Smooth muscle cell (in vitro differentiated cells): ENCODE measurements at regions not wholly inside any gene's neighbourhood (a gene's known extent, or its start where the extent isn't known, plus 50 kb on each side); places are given as distances from the start of the nearest gene placed in this dataset.

ENCODE experiments used
- DNase-seq: peaks from one replicate; lab custom pipeline; 2025; ENCODE audit not compliant: unreplicated experiment; lab: John Stamatoyannopoulos, UW
- H2AFZ ChIP-seq: fragments of 200-600 bp; sonication (generic); 2 replicates; pipeline ENCODE4 v1.6.0; 2016; ENCODE audit warnings: antibody characterized with exemption, low read depth, mild to moderate bottlenecking
- H3F3A ChIP-seq: fragments of 200-600 bp; sonication (generic); 2 replicates; pipeline ENCODE4 v1.6.0; 2017; ENCODE audit warnings: antibody characterized with exemption, low read depth
- H3K27ac ChIP-seq: fragments of 200-600 bp; sonication (generic); 2 replicates; pipeline ENCODE4 v1.5.1; 2016; ENCODE audit warnings: low read depth, mild to moderate bottlenecking
- H3K27me3 ChIP-seq: fragments of 200-600 bp; sonication (generic); 2 replicates; pipeline ENCODE4 v1.6.1; 2016; ENCODE audit warnings: low read depth, mild to moderate bottlenecking
- H3K36me3 ChIP-seq: fragments of 200-600 bp; sonication (generic); 2 replicates; pipeline ENCODE4 v1.5.1; 2016; ENCODE audit warnings: low read depth
- H3K4me1 ChIP-seq: fragments of 200-600 bp; sonication (generic); 2 replicates; pipeline ENCODE4 v1.5.1; 2016; ENCODE audit warnings: low read depth
- H3K4me2 ChIP-seq: fragments of 200-600 bp; sonication (generic); 2 replicates; pipeline ENCODE4 v1.6.0; 2016; ENCODE audit warnings: mild to moderate bottlenecking
- H3K4me3 ChIP-seq: fragments of 200-600 bp; sonication (generic); 2 replicates; pipeline ENCODE4 v1.5.1; 2016; ENCODE audit warnings: mild to moderate bottlenecking
- H3K79me2 ChIP-seq: fragments of 200-600 bp; sonication (generic); 2 replicates; pipeline ENCODE4 v1.6.0; 2016; ENCODE audit warnings: low read depth, mild to moderate bottlenecking
- H3K9ac ChIP-seq: fragments of 200-600 bp; sonication (generic); 2 replicates; pipeline ENCODE4 v1.6.0; 2016; ENCODE audit warnings: low read depth
- H3K9me3 ChIP-seq: fragments of 200-600 bp; sonication (generic); replicated peaks from 2 replicates; pipeline ENCODE4 v1.5.1; 2016; ENCODE audit warnings: low read depth
- H4K20me1 ChIP-seq: fragments of 200-600 bp; sonication (generic); 2 replicates; pipeline ENCODE4 v1.6.0; 2016; ENCODE audit warnings: low read depth
- CTCF ChIP-seq: fragments of 200-600 bp; sonication (generic); IDR thresholded peaks from 2 replicates; pipeline ENCODE4 v1.5.1; 2017; ENCODE audit warnings: borderline replicate concordance, mild to moderate bottlenecking, antibody characterized with exemption; ENCODE audit not compliant: insufficient read depth, poor library complexity, severe bottlenecking
- WGBS: methylation state at CpG from one replicate; pipeline ENCODE4 v1.1.7; 2016; ENCODE audit warnings: low lambda C conversion rate; 5-methylcytosine and 5-hydroxymethylcytosine counted together

DNA sequence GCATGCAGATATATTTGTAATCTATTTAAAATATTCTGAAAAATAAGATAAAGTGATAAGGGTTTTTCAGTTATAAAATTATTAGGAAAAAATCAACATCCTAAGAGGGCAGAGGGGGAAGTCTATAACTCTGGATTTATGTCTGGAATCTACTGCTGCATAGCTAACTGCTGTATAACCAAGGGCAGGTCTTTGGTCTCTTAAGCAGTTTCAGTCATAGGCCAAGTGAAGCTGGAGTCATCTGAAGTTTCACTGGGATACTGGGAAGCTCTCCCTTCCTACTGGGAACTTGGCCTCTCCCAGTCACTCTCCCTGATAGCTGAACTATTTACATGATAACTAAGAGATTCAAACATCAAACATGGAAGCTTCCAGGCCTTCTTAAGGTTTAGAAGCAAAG lies 1409.9 kb upstream of the PCDH7 start:
- Histone ChIP-seq H4K20me1 (no peaks in the 10 kb centered on the region), H3K9me3 (no peaks in the 10 kb centered on the region), H3K27ac (no peak overlapping the region), H3F3A (no peaks in the 10 kb centered on the region), H3K79me2 (no peaks in the 10 kb centered on the region), H2AFZ (peak overlapping the region; percentile 57), H3K4me1 (no peaks in the 10 kb centered on the region), H3K36me3 (no peaks in the 10 kb centered on the region), H3K4me2 (no peak overlapping the region), H3K27me3 (no peaks in the 10 kb centered on the region), H3K9ac (no peak overlapping the region), H3K4me3 (no peak overlapping the region)
- DNase-seq, result no peak
- no peak for TF ChIP-seq CTCF

DNA sequence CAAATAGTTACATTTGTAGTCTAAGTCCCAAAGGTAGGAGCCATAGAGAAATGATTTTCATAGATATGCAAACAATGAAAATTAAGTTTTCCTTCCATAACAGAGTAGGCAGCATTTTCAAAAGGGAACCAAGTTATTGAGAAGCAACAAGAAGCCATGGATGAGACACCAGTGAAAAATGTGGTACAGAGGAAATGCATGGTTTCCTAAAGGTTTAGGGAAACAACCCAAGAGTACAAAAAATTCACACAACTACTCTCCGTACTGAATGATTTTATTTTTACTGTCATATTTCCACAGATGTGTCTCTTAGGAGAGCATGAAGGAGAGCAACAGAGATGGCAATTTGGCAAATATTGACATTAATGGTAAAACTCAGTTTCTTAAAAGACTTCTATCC lies 1408.9 kb upstream of the PCDH7 start:
- TF ChIP-seq CTCF, result no peak
- H3F3A ChIP-seq, result no peaks in the 10 kb centered on the region
- H3K4me1 ChIP-seq, result no peaks in the 10 kb centered on the region
- no peaks in the 10 kb centered on the region for H4K20me1 ChIP-seq
- H3K27me3 ChIP-seq, result no peaks in the 10 kb centered on the region
- 69% methylated on average over 1 of the region's 1 CpG for WGBS
- peak overlapping the region; percentile 32 for H2AFZ ChIP-seq
- H3K36me3 ChIP-seq, result no peaks in the 10 kb centered on the region
- no peaks in the 10 kb centered on the region for H3K79me2 ChIP-seq
- H3K9me3 ChIP-seq, result no peaks in the 10 kb centered on the region
- no peak overlapping the region for H3K4me2 ChIP-seq
- no peak overlapping the region for H3K27ac ChIP-seq
- H3K4me3 ChIP-seq, result no peak overlapping the region
- H3K9ac ChIP-seq, result no peak overlapping the region
- DNase-seq, result no peak

GRCh38 chr4:29319663-29320340 lies 1400.4 kb upstream of the PCDH7 start:
- no peak overlapping the region for H3K9ac ChIP-seq
- H3K79me2 ChIP-seq, result no peaks in the 10 kb centered on the region
- H3F3A ChIP-seq, result no peaks in the 10 kb centered on the region
- whole genome bisulfite sequencing, result 45% methylated on average over 2 of the region's 2 CpGs
- no peaks in the 10 kb centered on the region for H3K36me3 ChIP-seq
- no peak overlapping the region for H3K4me3 ChIP-seq
- no peaks in the 10 kb centered on the region for H3K4me1 ChIP-seq
- no peaks in the 10 kb centered on the region for H3K9me3 ChIP-seq
- TF ChIP-seq CTCF, result no peak
- no peak overlapping the region for H3K27ac ChIP-seq
- no peaks in the 10 kb centered on the region for H4K20me1 ChIP-seq
- no peak for DNase-seq
- H3K4me2 ChIP-seq, result no peak overlapping the region
- no peaks in the 10 kb centered on the region for H3K27me3 ChIP-seq
- H2AFZ ChIP-seq, result no peak overlapping the region

DNA sequence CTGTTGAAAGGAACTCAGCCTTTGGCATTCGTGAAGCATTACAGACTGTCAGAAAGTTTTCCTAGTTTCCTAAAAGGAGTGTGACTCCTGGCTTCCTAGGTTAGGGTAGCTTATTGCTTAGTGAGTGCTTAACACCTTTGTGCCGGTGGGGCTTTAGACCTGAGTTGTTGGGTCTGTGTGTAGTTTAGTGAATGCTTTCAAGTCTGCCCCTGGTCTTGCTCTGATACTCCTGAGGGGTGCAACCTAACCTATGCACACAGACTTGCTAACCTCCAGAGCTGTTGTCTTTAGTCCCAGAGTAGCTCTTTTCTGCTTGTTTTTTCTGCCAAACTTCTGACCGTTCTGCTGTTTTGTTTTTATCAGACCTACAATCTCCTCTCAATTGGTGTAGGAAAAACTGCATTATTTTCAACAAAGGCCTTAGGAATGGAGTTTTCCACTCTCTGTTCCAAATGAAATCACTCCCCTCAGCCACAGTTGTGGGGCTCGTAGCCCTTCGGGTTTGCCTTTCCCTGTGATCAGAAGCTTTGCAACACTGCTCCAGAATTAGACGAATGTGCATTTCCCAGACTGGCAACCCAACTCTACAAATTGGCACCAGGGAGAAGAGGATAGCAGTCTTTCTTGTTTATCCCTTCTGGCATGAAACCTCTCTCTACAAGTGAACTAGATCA lies 1399.1 kb upstream of the PCDH7 start:
- H3F3A ChIP-seq, result no peaks in the 10 kb centered on the region
- H4K20me1 ChIP-seq, result no peaks in the 10 kb centered on the region
- no peak overlapping the region for H3K4me2 ChIP-seq
- H3K9ac ChIP-seq, result no peak overlapping the region
- peak overlapping the region; percentile 43 for H2AFZ ChIP-seq
- no peaks in the 10 kb centered on the region for H3K27me3 ChIP-seq
- no peak overlapping the region for H3K27ac ChIP-seq
- TF ChIP-seq CTCF, result no peak
- H3K4me3 ChIP-seq, result no peak overlapping the region
- no peaks in the 10 kb centered on the region for H3K4me1 ChIP-seq
- H3K36me3 ChIP-seq, result no peaks in the 10 kb centered on the region
- no peak for DNase-seq
- no peaks in the 10 kb centered on the region for H3K9me3 ChIP-seq
- H3K79me2 ChIP-seq, result no peaks in the 10 kb centered on the region
- WGBS, result 69% methylated on average over 6 of the region's 6 CpGs
